ENCODE measurements at regions not wholly inside any gene's neighbourhood (a gene's known extent, or its start where the extent isn't known, plus 50 kb on each side); places are given as distances from the start of the nearest gene placed in this dataset.

DNA sequence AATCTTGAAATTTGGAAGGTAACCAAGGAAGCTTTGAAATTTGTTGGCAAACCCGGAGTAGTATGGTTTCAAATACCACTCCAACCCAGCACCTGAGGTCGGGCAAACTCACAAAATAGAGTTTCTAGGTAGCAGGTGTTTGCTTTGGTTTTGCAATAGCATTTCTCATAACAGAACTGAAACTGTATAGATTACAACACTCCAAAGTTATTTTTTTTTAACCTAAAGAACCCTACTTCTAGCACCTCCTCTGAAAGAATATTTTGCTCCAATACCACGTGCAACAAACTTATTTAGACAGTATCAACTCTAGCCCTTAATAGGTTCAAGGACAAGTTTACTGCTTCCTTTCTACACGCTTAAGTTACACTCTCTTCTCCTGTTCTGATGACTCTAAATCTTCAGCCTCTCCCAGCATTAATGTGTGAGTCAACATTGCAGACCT lies 178.5 kb upstream of the FMN2 start:
- no peak overlapping the region for H2AFZ ChIP-seq (ENCODE audit: low read depth, low read length, severe bottlenecking)
- H3K9me3 ChIP-seq (ENCODE audit: insufficient read depth, low read length) = no peaks in the 10 kb centered on the region
- H3K36me3 ChIP-seq (ENCODE audit: low read length) = no peaks in the 10 kb centered on the region
- H3K4me2 ChIP-seq (ENCODE audit: low read depth, low read length, poor library complexity, severe bottlenecking) = no peak overlapping the region
- no peaks in the 10 kb centered on the region for H3K9me2 ChIP-seq (replicated peaks; ENCODE audit: insufficient read depth, low read length)
- H4K20me1 ChIP-seq (ENCODE audit: low read depth, low read length) = no peaks in the 10 kb centered on the region
- H3F3A ChIP-seq (ENCODE audit: insufficient read depth) = no peaks in the 10 kb centered on the region
- no peak overlapping the region for H3K4me3 ChIP-seq (ENCODE audit: insufficient read depth, low read length, poor library complexity, severe bottlenecking)
- no peaks in the 10 kb centered on the region for H3K27me3 ChIP-seq (ENCODE audit: low read length)
- H3K79me2 ChIP-seq (ENCODE audit: insufficient read depth, low read length) = no peaks in the 10 kb centered on the region
- no peak overlapping the region for H3K9ac ChIP-seq (ENCODE audit: low read length)
- TF ChIP-seq, protein P1, sequence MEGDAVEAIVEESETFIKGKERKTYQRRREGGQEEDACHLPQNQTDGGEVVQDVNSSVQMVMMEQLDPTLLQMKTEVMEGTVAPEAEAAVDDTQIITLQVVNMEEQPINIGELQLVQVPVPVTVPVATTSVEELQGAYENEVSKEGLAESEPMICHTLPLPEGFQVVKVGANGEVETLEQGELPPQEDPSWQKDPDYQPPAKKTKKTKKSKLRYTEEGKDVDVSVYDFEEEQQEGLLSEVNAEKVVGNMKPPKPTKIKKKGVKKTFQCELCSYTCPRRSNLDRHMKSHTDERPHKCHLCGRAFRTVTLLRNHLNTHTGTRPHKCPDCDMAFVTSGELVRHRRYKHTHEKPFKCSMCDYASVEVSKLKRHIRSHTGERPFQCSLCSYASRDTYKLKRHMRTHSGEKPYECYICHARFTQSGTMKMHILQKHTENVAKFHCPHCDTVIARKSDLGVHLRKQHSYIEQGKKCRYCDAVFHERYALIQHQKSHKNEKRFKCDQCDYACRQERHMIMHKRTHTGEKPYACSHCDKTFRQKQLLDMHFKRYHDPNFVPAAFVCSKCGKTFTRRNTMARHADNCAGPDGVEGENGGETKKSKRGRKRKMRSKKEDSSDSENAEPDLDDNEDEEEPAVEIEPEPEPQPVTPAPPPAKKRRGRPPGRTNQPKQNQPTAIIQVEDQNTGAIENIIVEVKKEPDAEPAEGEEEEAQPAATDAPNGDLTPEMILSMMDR (IDR thresholded peaks at IDR 0.05; ENCODE audit: insufficient read depth, low read length, poor library complexity, severe bottlenecking) = no peak
- TF ChIP-seq EZH2phosphoT487 (conservative IDR thresholded peaks at IDR 0.05; ENCODE audit: low read length) = no peak
- H3K27ac ChIP-seq (ENCODE audit: low read depth, low read length) = no peak overlapping the region

DNA sequence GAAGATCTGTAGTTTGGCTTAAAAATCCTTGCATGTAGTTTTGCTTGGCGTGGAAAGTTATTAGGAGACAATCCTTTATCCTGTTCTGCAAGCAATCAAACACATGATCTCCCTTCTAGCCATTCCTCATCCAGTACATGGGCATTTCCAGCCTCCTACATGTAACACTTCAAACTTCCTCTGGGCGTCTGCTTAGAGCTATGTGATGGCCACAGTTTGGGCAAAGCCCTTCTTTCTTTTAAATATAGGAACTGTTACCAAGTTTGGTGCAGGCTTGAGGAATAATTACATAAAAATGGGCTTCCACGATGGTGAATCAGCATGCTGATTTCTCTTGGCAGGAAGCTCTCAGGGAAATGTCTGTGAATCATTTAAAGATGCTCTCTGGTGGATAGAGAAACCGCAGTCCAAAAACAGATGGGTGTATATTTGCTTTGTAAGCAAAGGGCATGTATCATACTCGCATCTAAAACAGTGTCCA lies 176.9 kb upstream of the FMN2 start:
- no peaks in the 10 kb centered on the region for H3K9me3 ChIP-seq (ENCODE audit: insufficient read depth, low read length)
- H3K4me3 ChIP-seq (ENCODE audit: insufficient read depth, low read length, poor library complexity, severe bottlenecking) = no peak overlapping the region
- H3K9ac ChIP-seq (ENCODE audit: low read length) = no peak overlapping the region
- TF ChIP-seq, protein P1 (IDR thresholded peaks at IDR 0.05; ENCODE audit: insufficient read depth, low read length, poor library complexity, severe bottlenecking) = no peak
- no peak for TF ChIP-seq EZH2phosphoT487 (conservative IDR thresholded peaks at IDR 0.05; ENCODE audit: low read length)
- no peaks in the 10 kb centered on the region for H3F3A ChIP-seq (ENCODE audit: insufficient read depth)
- no peaks in the 10 kb centered on the region for H3K79me2 ChIP-seq (ENCODE audit: insufficient read depth, low read length)
- H3K27me3 ChIP-seq (ENCODE audit: low read length) = no peaks in the 10 kb centered on the region
- H3K36me3 ChIP-seq (ENCODE audit: low read length) = no peaks in the 10 kb centered on the region
- H4K20me1 ChIP-seq (ENCODE audit: low read depth, low read length) = no peaks in the 10 kb centered on the region
- H3K9me2 ChIP-seq (replicated peaks; ENCODE audit: insufficient read depth, low read length) = no peaks in the 10 kb centered on the region
- no peak overlapping the region for H3K4me2 ChIP-seq (ENCODE audit: low read depth, low read length, poor library complexity, severe bottlenecking)
- H2AFZ ChIP-seq (ENCODE audit: low read depth, low read length, severe bottlenecking) = no peak overlapping the region
- no peak overlapping the region for H3K27ac ChIP-seq (ENCODE audit: low read depth, low read length)

DNA sequence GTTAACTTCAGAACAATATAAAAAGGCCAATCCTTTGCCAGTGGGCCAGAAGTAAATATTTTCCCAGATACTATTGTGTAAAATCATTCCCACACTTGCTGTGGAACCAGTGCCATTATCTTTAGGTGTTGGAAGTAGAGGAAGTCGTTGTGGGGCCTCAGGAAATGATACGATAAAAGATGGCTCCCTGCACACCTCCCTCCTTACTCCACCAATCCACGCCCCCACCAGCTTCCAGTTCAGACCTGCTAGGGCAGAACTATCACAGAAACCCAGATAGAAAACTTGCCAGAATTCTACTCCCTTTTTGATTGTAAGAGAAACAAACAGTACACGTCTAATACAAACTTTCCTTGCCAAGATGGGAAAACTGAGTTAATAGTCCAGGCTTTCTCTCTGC lies 173.0 kb upstream of the FMN2 start:
- no peaks in the 10 kb centered on the region for H3K79me2 ChIP-seq (ENCODE audit: insufficient read depth, low read length)
- no peak overlapping the region for H2AFZ ChIP-seq (ENCODE audit: low read depth, low read length, severe bottlenecking)
- H3K9ac ChIP-seq (ENCODE audit: low read length) = no peak overlapping the region
- no peak overlapping the region for H3K27ac ChIP-seq (ENCODE audit: low read depth, low read length)
- H3K36me3 ChIP-seq (ENCODE audit: low read length) = no peaks in the 10 kb centered on the region
- H3K27me3 ChIP-seq (ENCODE audit: low read length) = no peaks in the 10 kb centered on the region
- no peak overlapping the region for H3K4me3 ChIP-seq (ENCODE audit: insufficient read depth, low read length, poor library complexity, severe bottlenecking)
- no peaks in the 10 kb centered on the region for H3K9me3 ChIP-seq (ENCODE audit: insufficient read depth, low read length)
- H3K9me2 ChIP-seq (replicated peaks; ENCODE audit: insufficient read depth, low read length) = no peaks in the 10 kb centered on the region
- TF ChIP-seq EZH2phosphoT487 (conservative IDR thresholded peaks at IDR 0.05; ENCODE audit: low read length) = no peak
- TF ChIP-seq, protein P1 (IDR thresholded peaks at IDR 0.05; ENCODE audit: insufficient read depth, low read length, poor library complexity, severe bottlenecking) = no peak
- no peaks in the 10 kb centered on the region for H3F3A ChIP-seq (ENCODE audit: insufficient read depth)
- H3K4me2 ChIP-seq (ENCODE audit: low read depth, low read length, poor library complexity, severe bottlenecking) = no peak overlapping the region
- no peaks in the 10 kb centered on the region for H4K20me1 ChIP-seq (ENCODE audit: low read depth, low read length)
